ENCODE measurements at regions not wholly inside any gene's neighbourhood (a gene's known extent, or its start where the extent isn't known, plus 50 kb on each side); places are given as distances from the start of the nearest gene placed in this dataset.

GRCh38 chr6:78483553-78484197 is 383.7 kb upstream of the IRAK1BP1 start:
- no peak for TF ChIP-seq EZH2 (IDR thresholded peaks at IDR 0.05)
- no peak for TF ChIP-seq POLR2AphosphoS5 (IDR thresholded peaks at IDR 0.05; ENCODE audit: borderline replicate concordance, low read depth, low read length)
- TF ChIP-seq FOXP2 (optimal IDR thresholded peaks at IDR 0.05; ENCODE audit: control extremely low read depth, extremely low read length, insufficient read depth) = no peak
